H1 (cell line): ENCODE measurements at regions not wholly inside any gene's neighbourhood (a gene's known extent, or its start where the extent isn't known, plus 50 kb on each side); places are given as distances from the start of the nearest gene placed in this dataset.

Experiments
- CTCF ChIA-PET: fragments of 300-600 bp; sonication (Branson Sonifier 250); formaldehyde crosslinking; loops from one replicate; lab custom pipeline; 2021; ENCODE audit not compliant: partially characterized antibody; lab: Charles Lee
- POLR2A ChIA-PET: fragments of 300-600 bp; sonication (Branson Sonifier 250); formaldehyde crosslinking; loops from one replicate; lab custom pipeline; 2021; ENCODE audit warnings: inconsistent platforms; ENCODE audit not compliant: partially characterized antibody; lab: Charles Lee
- DNase-seq, 2 experiments: peaks; one replicate each; pipeline versions ENCODE4 v3.0.0 to v3.0.0-alpha.2; 2010 to 2022; ENCODE audit warnings: low spot score in 2 of 2, low read depth in 1 of 2, mixed read lengths in 1 of 2
- FAIRE-seq: peaks from 2 replicates; lab custom pipeline; 2011; peaks lifted over from hg19 to GRCh38; lab: Jason Lieb, UNC
- H2AFZ ChIP-seq: 2 replicates; pipeline ENCODE4 v1.8.1; 2012; ENCODE audit warnings: low read length, inconsistent platforms
- H2AK5ac ChIP-seq: 2 replicates; pipeline ENCODE4 v1.6.1; 2013; ENCODE audit warnings: low read depth, low read length
- H2BK120ac ChIP-seq: replicated peaks from 2 replicates; pipeline ENCODE3; 2013; ENCODE audit warnings: low read depth, low read length, inconsistent platforms
- H2BK12ac ChIP-seq: 2 replicates; pipeline ENCODE4 v1.6.1; 2013; ENCODE audit warnings: low read depth, low read length
- H2BK15ac ChIP-seq: 2 replicates; pipeline ENCODE4 v1.6.1; 2013; ENCODE audit warnings: low read length
- H2BK20ac ChIP-seq: 2 replicates; pipeline ENCODE4 v1.6.1; 2013; ENCODE audit warnings: low read length
- H2BK5ac ChIP-seq: 2 replicates; pipeline ENCODE4 v1.6.1; 2013; ENCODE audit warnings: low read depth, low read length
- H3K14ac ChIP-seq: 2 replicates; pipeline ENCODE4 v1.6.1; 2013; ENCODE audit warnings: inconsistent platforms; ENCODE audit not compliant: insufficient read length
- H3K18ac ChIP-seq: 2 replicates; pipeline ENCODE4 v1.6.1; 2013; ENCODE audit warnings: low read length; ENCODE audit errors: extremely low read depth
- H3K23ac ChIP-seq: 2 replicates; pipeline ENCODE4 v1.6.1; 2013; ENCODE audit warnings: inconsistent platforms; ENCODE audit not compliant: insufficient read length
- H3K23me2 ChIP-seq: 2 replicates; pipeline ENCODE4 v1.6.1; 2013; ENCODE audit warnings: low read depth, low read length
- H3K27ac ChIP-seq: 2 replicates; pipeline ENCODE4 v1.6.1; 2011; ENCODE audit warnings: low read depth, low read length, inconsistent platforms
- H3K27me3 ChIP-seq, 4 experiments: replicated peaks in 1 of 4; 1 replicate in 1 of 4; 2 replicates in 3 of 4; pipeline versions ENCODE4 v1.6.1 to v1.8.1; 2011 to 2013; ENCODE audit warnings: low read length in 3 of 4, mild to moderate bottlenecking in 3 of 4, inconsistent platforms in 2 of 4, mixed read lengths in 2 of 4, moderate library complexity in 1 of 4; ENCODE audit not compliant: control insufficient read depth in 3 of 4, insufficient read depth in 3 of 4; ENCODE audit errors: extremely low read depth in 1 of 4
- H3K36me3 ChIP-seq, 4 experiments: 2 replicates each; pipeline versions ENCODE4 v1.6.1 to v1.8.1; 2011 to 2013; ENCODE audit warnings: mild to moderate bottlenecking in 4 of 4, low read length in 3 of 4, moderate library complexity in 2 of 4, control low read depth in 1 of 4, inconsistent platforms in 1 of 4; ENCODE audit not compliant: insufficient read depth in 4 of 4, control insufficient read depth in 2 of 4
- H3K4ac ChIP-seq: replicated peaks from 2 replicates; pipeline ENCODE3; 2013; ENCODE audit warnings: low read length, low read depth, mixed read lengths, inconsistent platforms; ENCODE audit not compliant: insufficient read length
- H3K4me1 ChIP-seq, 4 experiments: replicated peaks in 1 of 4; 1 replicate in 1 of 4; 2 replicates in 3 of 4; pipeline versions ENCODE4 v1.6.1 to v1.8.1; 2011 to 2013; ENCODE audit warnings: low read length in 3 of 4, inconsistent platforms in 2 of 4, mixed read lengths in 1 of 4; ENCODE audit not compliant: insufficient read depth in 4 of 4, control insufficient read depth in 3 of 4
- H3K4me2 ChIP-seq, 2 experiments: 2 replicates each; pipeline versions ENCODE4 v1.6.1 to v1.8.1; 2011 to 2013; ENCODE audit warnings: low read depth in 2 of 2, low read length in 2 of 2, control low read depth in 1 of 2, inconsistent platforms in 1 of 2, mild to moderate bottlenecking in 1 of 2; ENCODE audit not compliant: insufficient read depth in 1 of 2
- H3K4me3 ChIP-seq, 4 experiments: fragments of 200-600, 300-600 bp in 1 of 4; sonication (generic), shearing (Covaris generic), sonication (Bioruptor Twin) in 1 of 4; 2 replicates each; pipeline versions ENCODE4 v1.5.1 to v1.8.1; 2011 to 2016; ENCODE audit warnings: low read length in 4 of 4, low read depth in 3 of 4, control low read depth in 2 of 4, inconsistent platforms in 2 of 4, mild to moderate bottlenecking in 2 of 4, mixed read lengths in 1 of 4, moderate library complexity in 1 of 4; ENCODE audit not compliant: insufficient read depth in 2 of 4; ENCODE audit errors: extremely low read depth in 1 of 4
- H3K56ac ChIP-seq: replicated peaks from 2 replicates; pipeline ENCODE3; 2013; ENCODE audit warnings: low read depth, mild to moderate bottlenecking, mixed read lengths, low read length, inconsistent platforms; ENCODE audit not compliant: insufficient read length
- H3K79me1 ChIP-seq: 2 replicates; pipeline ENCODE4 v1.6.1; 2013; ENCODE audit warnings: low read depth, low read length, control low read depth
- H3K79me2 ChIP-seq, 2 experiments: 2 replicates each; pipeline versions ENCODE4 v1.6.1 to v1.8.1; 2012 to 2013; ENCODE audit warnings: low read length in 2 of 2, mild to moderate bottlenecking in 2 of 2, inconsistent platforms in 1 of 2; ENCODE audit not compliant: insufficient read depth in 2 of 2, control insufficient read depth in 1 of 2
- H3K9ac ChIP-seq, 4 experiments: replicated peaks in 1 of 4; 1 replicate in 1 of 4; 2 replicates in 3 of 4; pipeline versions ENCODE4 v1.6.1 to v1.8.1; 2011 to 2013; ENCODE audit warnings: low read depth in 3 of 4, low read length in 3 of 4, control low read depth in 2 of 4, mild to moderate bottlenecking in 2 of 4, moderate library complexity in 2 of 4, inconsistent platforms in 1 of 4; ENCODE audit errors: extremely low read depth in 1 of 4
- H3K9me3 ChIP-seq, 2 experiments: 2 replicates each; pipeline versions ENCODE4 v1.6.1 to v1.8.1; 2012 to 2013; ENCODE audit warnings: mild to moderate bottlenecking in 2 of 2, moderate library complexity in 2 of 2, control low read depth in 1 of 2, inconsistent platforms in 1 of 2, low read depth in 1 of 2, low read length in 1 of 2, mixed read lengths in 1 of 2; ENCODE audit not compliant: insufficient read depth in 2 of 2
- H4K20me1 ChIP-seq, 2 experiments: replicated peaks in 1 of 2; 2 replicates each; pipeline versions ENCODE3 to v1.8.1; 2011 to 2013; ENCODE audit warnings: inconsistent platforms in 2 of 2, low read length in 2 of 2, mild to moderate bottlenecking in 1 of 2; ENCODE audit not compliant: insufficient read depth in 2 of 2, control insufficient read depth in 1 of 2
- H4K5ac ChIP-seq: 2 replicates; pipeline ENCODE4 v1.6.1; 2013; ENCODE audit warnings: low read length, low read depth, mixed read lengths, inconsistent platforms; ENCODE audit not compliant: insufficient read length
- H4K8ac ChIP-seq: 2 replicates; pipeline ENCODE4 v1.8.0; 2013; ENCODE audit warnings: mild to moderate bottlenecking, moderate library complexity, low read length, inconsistent platforms; ENCODE audit not compliant: insufficient read depth; ENCODE audit errors: extremely low read depth
- H4K91ac ChIP-seq: replicated peaks from 2 replicates; pipeline ENCODE3; 2013; ENCODE audit warnings: low read length, mixed read lengths, inconsistent platforms; ENCODE audit not compliant: insufficient read length
- CBX8 ChIP-seq: fragments of 300-800, 300-1000 bp; sonication (generic); IDR thresholded peaks from 2 replicates; pipeline ENCODE4 v1.7.1; 2016; ENCODE audit warnings: low read depth, low read length, borderline replicate concordance
- CTBP2 ChIP-seq: IDR thresholded peaks from 2 replicates; pipeline ENCODE4 v1.7.0; 2011; ENCODE audit warnings: borderline replicate concordance, mild to moderate bottlenecking, moderate library complexity, mixed read lengths, low read length; ENCODE audit not compliant: insufficient read depth, insufficient read length
- EGR1 ChIP-seq: IDR thresholded peaks from 2 replicates; pipeline ENCODE4 v1.6.1; 2011; ENCODE audit warnings: low read depth, low read length, borderline replicate concordance
- MAFK ChIP-seq: IDR thresholded peaks from 2 replicates; pipeline ENCODE4 v1.6.1; 2012; ENCODE audit warnings: low read depth, mild to moderate bottlenecking, improper control_type of control experiment, low read length
- WGBS, 2 experiments: shearing (Covaris generic) in 1 of 2; methylation state at CpG; one replicate each; pipeline versions ENCODE4 v1.1.6 to v1.1.7; 2013 to 2015; ENCODE audit warnings: low lambda C conversion rate in 2 of 2, mixed read lengths in 2 of 2, inconsistent platforms in 1 of 2, low coverage in 1 of 2, missing lambda C conversion rate in 1 of 2; ENCODE audit not compliant: insufficient replicate concordance in 2 of 2, insufficient coverage in 1 of 2, insufficient read length in 1 of 2; ENCODE audit errors: extremely low coverage in 1 of 2, missing lambda C conversion rate in 1 of 2; 5-methylcytosine and 5-hydroxymethylcytosine counted together
- TF ChIP-seq, protein P1 (sequence below): IDR thresholded peaks from 2 replicates; pipeline ENCODE4 v1.6.1; 2012; ENCODE audit warnings: low read length, inconsistent platforms

DNA sequence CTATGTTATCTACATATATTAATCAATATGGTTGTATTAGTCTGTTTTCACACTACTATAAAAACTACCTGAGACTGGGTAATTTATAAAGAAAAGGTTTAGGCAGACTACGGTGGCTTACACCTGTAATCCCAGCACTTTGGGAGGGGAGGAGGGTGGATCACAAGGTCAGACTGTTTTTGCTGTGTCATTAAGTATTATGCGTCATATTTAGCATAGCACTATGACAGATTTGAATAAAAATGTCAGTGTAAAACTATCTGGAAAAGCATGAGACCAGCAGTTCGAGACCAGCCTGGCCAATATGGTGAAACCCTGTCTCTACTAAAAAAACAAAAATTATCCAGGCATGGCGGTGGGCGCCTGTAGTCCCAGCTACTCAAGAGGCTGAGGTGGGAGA, 209.7 kb upstream of the ARHGAP24 start:
- H2BK15ac ChIP-seq = no peak overlapping the region
- H2BK20ac ChIP-seq = no peak overlapping the region
- no peaks in the 10 kb centered on the region for H4K20me1 ChIP-seq
- H2BK12ac ChIP-seq = no peak overlapping the region
- no peak for FAIRE-seq
- no peak overlapping the region for H2BK120ac ChIP-seq
- no peak overlapping the region for H2AFZ ChIP-seq
- H3K56ac ChIP-seq = no peak overlapping the region
- no peaks in the 10 kb centered on the region for H3K23me2 ChIP-seq
- H3K4me3 ChIP-seq = no peak overlapping the region
- no peak overlapping the region for H3K14ac ChIP-seq
- no peak overlapping the region for H3K27ac ChIP-seq
- H3K79me1 ChIP-seq = no peaks in the 10 kb centered on the region
- no peak overlapping the region for H4K5ac ChIP-seq
- no peaks in the 10 kb centered on the region for H3K27me3 ChIP-seq
- no peak overlapping the region for H3K18ac ChIP-seq
- no peak for DNase-seq
- H3K4ac ChIP-seq = no peak overlapping the region
- TF ChIP-seq MAFK (no peak), EGR1 (no peak), CTBP2 (no peak), CBX8 (no peak)
- TF ChIP-seq, protein P1, sequence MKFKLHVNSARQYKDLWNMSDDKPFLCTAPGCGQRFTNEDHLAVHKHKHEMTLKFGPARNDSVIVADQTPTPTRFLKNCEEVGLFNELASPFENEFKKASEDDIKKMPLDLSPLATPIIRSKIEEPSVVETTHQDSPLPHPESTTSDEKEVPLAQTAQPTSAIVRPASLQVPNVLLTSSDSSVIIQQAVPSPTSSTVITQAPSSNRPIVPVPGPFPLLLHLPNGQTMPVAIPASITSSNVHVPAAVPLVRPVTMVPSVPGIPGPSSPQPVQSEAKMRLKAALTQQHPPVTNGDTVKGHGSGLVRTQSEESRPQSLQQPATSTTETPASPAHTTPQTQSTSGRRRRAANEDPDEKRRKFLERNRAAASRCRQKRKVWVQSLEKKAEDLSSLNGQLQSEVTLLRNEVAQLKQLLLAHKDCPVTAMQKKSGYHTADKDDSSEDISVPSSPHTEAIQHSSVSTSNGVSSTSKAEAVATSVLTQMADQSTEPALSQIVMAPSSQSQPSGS = no peak
- 95% methylated on average over 5 of the region's 5 CpGs; no CpG with 5 or more reads in 1 of the 2 experiments for WGBS, 2 experiments
- H3K4me2 ChIP-seq = no peak overlapping the region
- no peak overlapping the region for H4K8ac ChIP-seq
- no peak overlapping the region for H3K9ac ChIP-seq
- H2BK5ac ChIP-seq = no peak overlapping the region
- no peaks in the 10 kb centered on the region for H3K79me2 ChIP-seq
- no peaks in the 10 kb centered on the region for H3K4me1 ChIP-seq
- no peak overlapping the region for H4K91ac ChIP-seq
- no peak overlapping the region for H2AK5ac ChIP-seq
- CTCF ChIA-PET = interaction anchor here (1.1 kb wide), 1 partner anchor 161 kb away, joined by 3 read pairs; no protein-coding TSS in a partner anchor
- H3K9me3 ChIP-seq = no peaks in the 10 kb centered on the region
- POLR2A ChIA-PET = no interaction called here
- no peak overlapping the region for H3K23ac ChIP-seq
- no peaks in the 10 kb centered on the region for H3K36me3 ChIP-seq
